ENCODE measurements at regions not wholly inside any gene's neighbourhood (a gene's known extent, or its start where the extent isn't known, plus 50 kb on each side); places are given as distances from the start of the nearest gene placed in this dataset.

DNA sequence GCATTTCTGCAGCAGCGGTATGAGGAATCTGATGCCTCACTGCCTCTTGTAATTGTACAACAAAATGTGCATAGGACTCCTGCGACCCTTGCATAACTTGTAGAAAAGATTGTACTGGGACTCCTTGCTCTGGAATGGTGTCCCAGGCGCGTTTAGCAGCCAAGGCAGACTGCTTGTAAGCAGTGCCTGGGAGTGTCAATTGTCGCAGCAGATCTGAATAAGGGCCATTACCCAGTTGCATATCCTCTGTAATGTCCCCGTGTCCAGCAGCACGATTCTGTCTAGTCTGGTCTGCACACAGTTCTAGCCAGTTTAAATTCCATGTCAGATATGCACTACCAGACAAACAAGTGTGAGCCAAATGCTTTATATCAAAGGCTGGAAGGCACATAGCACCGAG, 70.7 kb upstream of the BTN3A2 start:
- no peak for DNase-seq

DNA sequence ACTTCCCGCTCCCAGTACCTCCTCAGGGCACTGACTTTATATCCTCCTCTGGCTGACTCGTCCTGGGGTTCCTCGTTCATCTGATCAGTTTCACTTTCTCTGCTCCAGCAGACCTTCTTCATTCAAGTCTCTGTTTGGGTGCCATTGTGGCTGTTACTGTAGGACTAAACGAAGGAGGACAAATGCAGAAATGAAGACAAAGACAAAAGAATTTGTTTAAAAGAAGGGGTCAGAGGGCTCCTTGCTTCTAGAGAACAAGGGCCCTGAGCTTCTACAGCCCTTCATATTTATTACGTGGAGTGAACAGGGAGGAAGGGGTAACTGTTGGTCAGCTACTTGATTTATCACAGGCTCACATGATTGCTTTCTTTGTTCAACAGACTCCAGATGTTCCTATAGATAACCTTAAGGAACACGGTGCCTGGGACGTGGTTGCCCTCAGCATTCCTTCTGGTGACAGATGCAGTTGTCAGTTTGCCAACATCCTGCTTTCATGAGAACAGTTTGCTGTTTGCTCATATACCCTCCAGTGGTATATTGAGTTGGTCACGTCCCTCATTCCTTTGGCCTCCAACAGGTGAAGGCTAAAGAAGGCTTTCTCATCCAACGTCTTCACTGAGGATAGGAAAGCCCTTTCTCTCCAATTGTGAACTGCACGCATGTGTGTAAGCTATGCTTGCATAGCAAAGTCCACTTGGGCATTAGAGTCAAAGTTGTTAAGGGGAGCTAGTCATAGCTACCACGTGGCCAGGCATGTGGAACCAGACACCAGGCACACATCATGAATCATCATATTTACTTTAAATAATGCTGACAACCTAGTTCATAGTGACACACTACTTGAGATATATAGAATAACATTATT, 69.1 kb upstream of the BTN3A2 start:
- no peak for DNase-seq

- no peak for DNase-seq
Observed at GRCh38 chr6:26296556-26296856, 68.5 kb upstream of the BTN3A2 start.

GRCh38 chr6:26296857-26297648, 67.9 kb upstream of the BTN3A2 start:
- DNase-seq = no peak

- DNase-seq = no peak
Observed at GRCh38 chr6:26299286-26300042, 65.5 kb upstream of the BTN3A2 start.

GRCh38 chr6:26300043-26300331, 65.0 kb upstream of the BTN3A2 start:
- DNase-seq = no peak

- no peak for DNase-seq
Observed at GRCh38 chr6:26300359-26300758, 64.6 kb upstream of the BTN3A2 start.

DNA sequence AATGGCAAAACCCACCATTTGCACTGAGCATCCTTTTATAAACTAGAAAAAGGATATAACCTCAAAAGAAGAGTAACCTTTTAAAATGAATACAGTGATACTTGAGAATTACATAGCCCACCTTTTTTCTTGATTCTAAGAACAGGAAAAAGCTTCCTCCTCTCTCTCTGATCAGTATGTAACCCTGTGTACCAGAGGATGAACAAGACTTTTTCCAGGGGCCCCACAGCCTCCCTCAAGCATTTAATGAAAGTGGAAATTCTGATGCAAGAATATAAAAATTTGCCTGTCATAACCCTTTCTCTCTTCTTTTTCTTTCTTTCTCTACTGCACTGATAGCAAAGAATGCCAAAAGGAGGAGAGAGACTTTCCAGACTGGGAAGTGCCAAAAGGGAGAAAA, 64.2 kb upstream of the BTN3A2 start:
- DNase-seq = no peak

GRCh38 chr6:26301638-26302037, 63.4 kb upstream of the BTN3A2 start:
- no peak for DNase-seq

DNA sequence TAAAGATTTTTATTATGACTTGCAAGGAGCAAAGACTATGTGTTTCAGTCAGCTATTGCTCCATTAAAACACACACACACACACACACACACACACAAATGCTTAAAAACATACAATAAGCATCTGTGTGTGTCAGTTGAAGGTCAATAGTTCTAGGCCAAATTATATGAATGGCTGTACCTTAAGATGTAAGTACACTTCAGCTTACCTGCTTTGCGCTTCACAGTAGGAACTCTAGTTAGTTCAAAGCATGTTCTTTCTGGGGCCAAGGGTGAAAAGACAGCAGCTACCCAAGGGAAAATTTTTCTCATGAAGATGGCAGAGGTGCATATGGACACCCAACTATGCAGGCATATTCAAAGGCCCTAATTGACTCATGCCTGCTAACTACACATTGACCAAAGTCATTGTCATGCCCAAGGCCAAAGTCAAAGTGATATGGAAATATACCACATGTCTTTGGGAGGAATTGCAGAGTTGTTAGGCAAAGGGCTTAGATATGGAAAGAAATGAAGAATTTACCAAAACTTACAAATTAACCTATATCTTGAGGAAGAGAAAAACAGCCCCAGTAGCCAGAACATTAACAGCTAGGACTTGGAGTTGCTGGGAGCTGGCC, 61.9 kb upstream of the BTN3A2 start:
- DNase-seq = no peak

GRCh38 chr6:26304213-26304796, 60.7 kb upstream of the BTN3A2 start:
- no peak for DNase-seq

- no peak for DNase-seq
Observed at GRCh38 chr6:26304797-26305640, 60.0 kb upstream of the BTN3A2 start.

- DNase-seq = no peak
Observed at GRCh38 chr6:26305641-26305969, 59.4 kb upstream of the BTN3A2 start.

DNA sequence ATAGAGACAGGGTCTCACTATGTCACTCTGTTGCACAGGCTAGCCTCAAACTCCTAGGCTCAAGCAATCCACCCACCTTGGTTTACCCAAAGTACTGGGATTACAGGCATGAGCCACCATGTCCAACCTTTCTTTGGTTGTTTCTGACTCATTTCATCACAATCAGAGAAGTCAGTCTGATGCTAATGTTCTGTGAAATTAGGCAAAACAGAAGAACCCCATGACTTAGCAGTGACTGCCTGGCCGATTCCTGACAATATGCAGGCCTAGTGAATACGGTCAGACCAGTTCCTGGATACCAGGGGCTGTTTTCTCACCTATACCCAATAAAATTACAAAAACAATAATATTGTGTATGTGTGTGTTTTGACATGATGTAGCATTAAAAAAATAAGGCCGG, 58.8 kb upstream of the BTN3A2 start:
- no peak for DNase-seq

DNA sequence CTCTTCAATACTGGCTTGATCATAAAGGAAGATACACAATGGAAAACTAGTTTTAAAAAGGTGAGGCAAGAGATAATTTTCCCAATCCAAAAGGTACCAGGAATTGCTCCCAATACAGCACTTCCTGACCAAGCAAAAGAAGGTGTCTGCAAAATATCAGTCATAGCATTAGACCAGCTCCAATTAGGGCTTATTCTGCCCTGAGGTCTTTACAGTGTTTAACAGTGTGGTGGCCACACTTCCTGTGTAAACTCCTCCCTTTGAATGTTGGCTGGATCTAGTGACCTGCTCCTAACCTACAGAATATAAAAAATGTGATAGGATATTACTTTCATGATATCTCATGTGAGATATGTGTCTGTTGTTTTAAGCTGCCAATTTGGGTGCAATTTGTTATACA, 57.1 kb upstream of the BTN3A2 start:
- DNase-seq = no peak

GRCh38 chr6:26309731-26310142, 55.3 kb upstream of the BTN3A2 start:
- no peak for DNase-seq

DNA sequence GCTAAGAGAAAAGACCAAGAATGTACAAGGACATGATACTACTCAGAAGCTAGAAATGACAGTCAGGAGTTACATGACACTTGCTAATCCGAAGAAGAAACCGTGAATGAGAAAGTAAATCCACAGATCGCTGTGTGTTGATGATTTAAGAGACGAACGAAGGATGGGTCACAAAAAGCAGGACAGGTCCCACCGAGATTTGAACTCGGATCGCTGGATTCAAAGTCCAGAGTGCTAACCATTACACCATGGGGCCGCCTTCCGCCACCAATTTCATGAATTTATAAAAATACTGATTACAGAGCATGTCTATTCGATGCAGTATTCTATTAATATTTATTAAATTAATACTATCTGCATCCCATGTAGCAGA, 54.0 kb upstream of the BTN3A2 start:
- DNase-seq = no peak

- DNase-seq = peak in 1 of 2 experiments; percentile 33
Observed at GRCh38 chr6:26311385-26312095, 53.5 kb upstream of the BTN3A2 start.

DNA sequence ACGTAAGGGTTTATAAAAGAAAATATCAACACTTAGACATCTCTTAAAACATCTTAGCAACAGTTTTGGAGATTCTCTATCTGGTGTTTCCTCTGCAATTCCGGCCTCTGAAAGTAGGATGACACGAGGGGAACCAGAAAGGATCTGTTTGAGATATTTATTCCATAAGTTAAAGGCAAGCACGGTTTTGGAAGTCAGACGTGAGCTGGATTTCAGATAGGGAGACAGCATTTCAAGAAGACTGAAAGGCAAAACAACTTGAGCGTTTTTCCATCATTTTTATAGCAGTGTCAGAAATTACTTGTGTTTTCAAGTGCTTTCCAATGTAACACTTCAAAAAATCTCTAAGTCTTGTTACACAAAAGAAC, 52.9 kb upstream of the BTN3A2 start:
- DNase-seq = no peak

DNA sequence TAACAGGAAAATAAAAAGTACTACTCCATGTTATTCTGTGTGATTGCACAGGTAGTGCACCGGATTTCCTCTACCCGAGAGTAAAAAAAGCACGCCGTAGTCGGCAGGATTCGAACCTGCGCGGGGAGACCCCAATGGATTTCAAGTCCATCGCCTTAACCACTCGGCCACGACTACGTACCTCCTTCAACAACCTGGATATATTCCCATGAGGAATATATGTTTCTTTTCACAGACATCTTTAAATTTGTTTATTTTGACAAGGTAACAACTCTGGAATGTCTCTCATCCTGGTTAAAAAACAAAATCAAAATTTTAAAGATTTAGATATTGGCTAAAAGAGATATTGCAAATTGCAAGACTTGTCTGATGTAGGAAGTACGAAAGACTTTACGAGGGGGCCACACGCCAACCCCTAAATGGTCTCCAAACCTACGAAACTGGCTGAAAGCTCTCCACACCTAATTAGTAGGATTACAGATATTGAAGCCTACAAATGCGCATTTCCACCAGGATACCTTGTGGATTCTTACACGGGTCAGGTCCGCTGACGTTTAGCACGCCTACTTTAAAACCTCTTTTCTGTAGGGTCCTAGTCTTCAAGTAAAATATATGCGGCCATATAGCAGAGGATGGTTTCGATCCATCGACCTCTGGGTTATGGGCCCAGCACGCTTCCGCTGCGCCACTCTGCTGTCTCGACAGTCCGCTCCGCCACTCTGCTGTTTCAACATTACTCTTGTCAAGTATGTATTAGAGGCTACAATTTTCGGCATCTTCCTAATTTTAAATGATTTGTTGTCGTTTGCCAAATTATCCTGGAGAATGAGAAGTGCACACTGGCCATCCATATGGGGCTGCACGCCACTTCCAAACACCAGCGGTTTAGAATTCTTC, 52.2 kb upstream of the BTN3A2 start:
- DNase-seq = peak; percentile 15 to 50
